WTC11 (cell line): ENCODE measurements at regions not wholly inside any gene's neighbourhood (a gene's known extent, or its start where the extent isn't known, plus 50 kb on each side); places are given as distances from the start of the nearest gene placed in this dataset.

Source experiments
- ATAC-seq: fragments of 200-7000 bp; cut with Tn5 transposase; 2 replicates; pipeline ENCODE4 v1.10.0; 2021; ENCODE audit warnings: mild to moderate bottlenecking, moderate library complexity
- CTCF ChIA-PET: fragments of 300-600 bp; sonication (Branson Sonifier 250); formaldehyde crosslinking; loops from one replicate; lab custom pipeline; 2021; ENCODE audit warnings: antibody characterized with exemption; lab: Charles Lee
- POLR2A ChIA-PET: fragments of 350-600 bp; sonication (Branson Sonifier 250); formaldehyde crosslinking; loops from one replicate; lab custom pipeline; 2021; ENCODE audit warnings: antibody characterized with exemption; lab: Charles Lee
- DNase-seq: peaks from one replicate; pipeline ENCODE4 v3.0.0; 2021; ENCODE audit warnings: low spot score
- H3K27ac Mint-ChIP-seq: 2 replicates; pipeline ENCODE4 v1.8.0; 2021; ENCODE audit warnings: mixed read lengths
- H3K27me3 Mint-ChIP-seq: 2 replicates; pipeline ENCODE4 v1.8.0; 2021; ENCODE audit warnings: low read depth, mild to moderate bottlenecking, moderate library complexity, mixed read lengths
- H3K36me3 Mint-ChIP-seq: 2 replicates; pipeline ENCODE4 v1.8.0; 2021; ENCODE audit warnings: mixed read lengths
- H3K4me1 Mint-ChIP-seq: 2 replicates; pipeline ENCODE4 v1.8.0; 2022; ENCODE audit warnings: mixed read lengths
- H3K4me3 Mint-ChIP-seq: 2 replicates; pipeline ENCODE4 v1.8.0; 2021; ENCODE audit warnings: mild to moderate bottlenecking, moderate library complexity, mixed read lengths
- H3K9me3 Mint-ChIP-seq: 2 replicates; pipeline ENCODE4 v1.8.0; 2021; ENCODE audit warnings: mixed read lengths
- ELF4 ChIP-seq: sonication (generic); formaldehyde crosslinking; IDR thresholded peaks from 2 replicates; pipeline ENCODE4 v1.8.1; 2022; ENCODE audit warnings: low read depth, mild to moderate bottlenecking, moderate library complexity, missing genetic modification reagents
- FOXK1 ChIP-seq: sonication (generic); formaldehyde crosslinking; IDR thresholded peaks from 2 replicates; pipeline ENCODE4 v1.8.0; 2022; ENCODE audit warnings: mild to moderate bottlenecking, moderate library complexity, missing genetic modification reagents
- JAZF1 ChIP-seq: fragments of 250-450 bp; sonication (Bioruptor Pico); IDR thresholded peaks from 2 replicates; pipeline ENCODE4 v1.9.0; 2021; ENCODE audit warnings: moderate library complexity, mild to moderate bottlenecking, inconsistent platforms
- SMAD4 ChIP-seq: sonication (generic); formaldehyde crosslinking; IDR thresholded peaks from 2 replicates; pipeline ENCODE4 v1.8.0; 2022; ENCODE audit warnings: mild to moderate bottlenecking, missing genetic modification reagents
- SOX15 ChIP-seq: fragments of 250-450 bp; sonication (Bioruptor Pico); IDR thresholded peaks from 2 replicates; pipeline ENCODE4 v1.9.0; 2021; ENCODE audit warnings: mild to moderate bottlenecking
- ZNF423 ChIP-seq: fragments of 250-450 bp; sonication (Bioruptor Pico); IDR thresholded peaks from 2 replicates; pipeline ENCODE4 v2.1.2; 2022; ENCODE audit warnings: mild to moderate bottlenecking, moderate library complexity
- TF ChIP-seq, protein P1 (sequence below): sonication (generic); formaldehyde crosslinking; IDR thresholded peaks from 2 replicates; pipeline ENCODE4 v1.8.1; 2023; ENCODE audit warnings: mild to moderate bottlenecking, moderate library complexity, missing genetic modification reagents
- TF ChIP-seq, protein P2 (sequence below): sonication (generic); formaldehyde crosslinking; IDR thresholded peaks from 2 replicates; pipeline ENCODE4 v1.8.1; 2022; ENCODE audit warnings: mild to moderate bottlenecking, missing genetic modification reagents, moderate library complexity, borderline replicate concordance
- TF ChIP-seq, protein P3 (sequence below): sonication (generic); formaldehyde crosslinking; IDR thresholded peaks from 2 replicates; pipeline ENCODE4 v1.8.0; 2022; ENCODE audit warnings: mild to moderate bottlenecking, missing genetic modification reagents
- TF ChIP-seq, protein P4 (sequence below): sonication (generic); formaldehyde crosslinking; IDR thresholded peaks from 2 replicates; pipeline ENCODE4 v1.8.0; 2022; ENCODE audit warnings: mild to moderate bottlenecking, missing genetic modification reagents
- TF ChIP-seq, protein P5 (sequence below): fragments of 250-450 bp; sonication (Bioruptor Pico); conservative IDR thresholded peaks from 2 replicates; pipeline ENCODE4 v1.9.0; 2021; ENCODE audit warnings: mild to moderate bottlenecking
- TF ChIP-seq, protein P6 (sequence below): sonication (generic); formaldehyde crosslinking; IDR thresholded peaks from 2 replicates; pipeline ENCODE4 v1.8.0; 2022; ENCODE audit warnings: missing genetic modification reagents
- TF ChIP-seq, protein P7 (sequence below): sonication (generic); formaldehyde crosslinking; IDR thresholded peaks from 2 replicates; pipeline ENCODE4 v1.8.1; 2023; ENCODE audit warnings: mild to moderate bottlenecking, missing genetic modification reagents, moderate library complexity

DNA sequence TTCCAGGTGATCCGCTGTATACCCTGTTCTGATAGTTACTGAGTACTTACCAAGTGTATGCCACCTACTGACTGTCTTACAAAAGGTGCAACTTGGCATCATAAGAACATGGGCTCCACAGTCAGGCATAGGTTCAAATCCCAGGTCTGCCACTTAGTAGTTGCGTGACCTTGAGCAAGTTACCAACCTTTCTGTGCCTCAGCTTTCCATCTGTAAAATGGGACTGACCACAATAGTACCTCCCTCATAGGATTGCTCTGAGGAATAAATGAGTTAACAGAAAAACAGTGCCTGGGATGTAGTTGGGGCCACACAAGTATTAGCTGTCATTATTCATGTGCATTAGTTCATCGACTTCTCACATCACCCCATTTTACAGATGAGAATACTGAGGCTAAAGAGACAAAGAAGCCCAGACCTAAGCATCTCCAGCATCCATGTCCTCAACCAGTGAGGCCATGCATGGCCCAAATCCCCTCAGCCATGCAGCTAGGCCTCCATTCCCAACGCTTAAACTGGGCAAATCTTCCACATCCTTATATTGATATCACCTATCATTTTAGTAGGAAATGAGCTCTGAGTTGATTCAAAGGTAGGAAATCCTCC is 51.3 kb upstream of the UBE2L5 start:
- H3K4me1 Mint-ChIP-seq: peaks cover 6% of the 10 kb centered on the region; the same call in 1 of the 2 replicates
- no peaks in the 10 kb centered on the region for H3K36me3 Mint-ChIP-seq
- ATAC-seq (no peak), DNase-seq (no peak)
- H3K4me3 Mint-ChIP-seq: no peak overlapping the region
- ChIA-PET CTCF (no interaction called here), POLR2A (no interaction called here)
- H3K9me3 Mint-ChIP-seq: no peaks in the 10 kb centered on the region
- TF ChIP-seq, protein P1, sequence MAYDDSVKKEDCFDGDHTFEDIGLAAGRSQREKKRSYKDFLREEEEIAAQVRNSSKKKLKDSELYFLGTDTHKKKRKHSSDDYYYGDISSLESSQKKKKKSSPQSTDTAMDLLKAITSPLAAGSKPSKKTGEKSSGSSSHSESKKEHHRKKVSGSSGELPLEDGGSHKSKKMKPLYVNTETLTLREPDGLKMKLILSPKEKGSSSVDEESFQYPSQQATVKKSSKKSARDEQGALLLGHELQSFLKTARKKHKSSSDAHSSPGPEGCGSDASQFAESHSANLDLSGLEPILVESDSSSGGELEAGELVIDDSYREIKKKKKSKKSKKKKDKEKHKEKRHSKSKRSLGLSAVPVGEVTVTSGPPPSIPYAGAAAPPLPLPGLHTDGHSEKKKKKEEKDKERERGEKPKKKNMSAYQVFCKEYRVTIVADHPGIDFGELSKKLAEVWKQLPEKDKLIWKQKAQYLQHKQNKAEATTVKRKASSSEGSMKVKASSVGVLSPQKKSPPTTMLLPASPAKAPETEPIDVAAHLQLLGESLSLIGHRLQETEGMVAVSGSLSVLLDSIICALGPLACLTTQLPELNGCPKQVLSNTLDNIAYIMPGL (CRISPR knock-in tag): no peak
- TF ChIP-seq, protein P2, sequence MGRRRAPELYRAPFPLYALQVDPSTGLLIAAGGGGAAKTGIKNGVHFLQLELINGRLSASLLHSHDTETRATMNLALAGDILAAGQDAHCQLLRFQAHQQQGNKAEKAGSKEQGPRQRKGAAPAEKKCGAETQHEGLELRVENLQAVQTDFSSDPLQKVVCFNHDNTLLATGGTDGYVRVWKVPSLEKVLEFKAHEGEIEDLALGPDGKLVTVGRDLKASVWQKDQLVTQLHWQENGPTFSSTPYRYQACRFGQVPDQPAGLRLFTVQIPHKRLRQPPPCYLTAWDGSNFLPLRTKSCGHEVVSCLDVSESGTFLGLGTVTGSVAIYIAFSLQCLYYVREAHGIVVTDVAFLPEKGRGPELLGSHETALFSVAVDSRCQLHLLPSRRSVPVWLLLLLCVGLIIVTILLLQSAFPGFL (CRISPR knock-in tag): no peak
- TF ChIP-seq ZNF423 (CRISPR knock-in tag): no peak
- no peak for TF ChIP-seq JAZF1
- TF ChIP-seq FOXK1 (CRISPR knock-in tag): no peak
- TF ChIP-seq, protein P3, sequence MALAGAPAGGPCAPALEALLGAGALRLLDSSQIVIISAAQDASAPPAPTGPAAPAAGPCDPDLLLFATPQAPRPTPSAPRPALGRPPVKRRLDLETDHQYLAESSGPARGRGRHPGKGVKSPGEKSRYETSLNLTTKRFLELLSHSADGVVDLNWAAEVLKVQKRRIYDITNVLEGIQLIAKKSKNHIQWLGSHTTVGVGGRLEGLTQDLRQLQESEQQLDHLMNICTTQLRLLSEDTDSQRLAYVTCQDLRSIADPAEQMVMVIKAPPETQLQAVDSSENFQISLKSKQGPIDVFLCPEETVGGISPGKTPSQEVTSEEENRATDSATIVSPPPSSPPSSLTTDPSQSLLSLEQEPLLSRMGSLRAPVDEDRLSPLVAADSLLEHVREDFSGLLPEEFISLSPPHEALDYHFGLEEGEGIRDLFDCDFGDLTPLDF (CRISPR knock-in tag): no peak
- TF ChIP-seq, protein P4, sequence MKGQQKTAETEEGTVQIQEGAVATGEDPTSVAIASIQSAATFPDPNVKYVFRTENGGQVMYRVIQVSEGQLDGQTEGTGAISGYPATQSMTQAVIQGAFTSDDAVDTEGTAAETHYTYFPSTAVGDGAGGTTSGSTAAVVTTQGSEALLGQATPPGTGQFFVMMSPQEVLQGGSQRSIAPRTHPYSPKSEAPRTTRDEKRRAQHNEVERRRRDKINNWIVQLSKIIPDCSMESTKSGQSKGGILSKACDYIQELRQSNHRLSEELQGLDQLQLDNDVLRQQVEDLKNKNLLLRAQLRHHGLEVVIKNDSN (CRISPR knock-in tag): no peak
- TF ChIP-seq ELF4 (CRISPR knock-in tag): no peak
- TF ChIP-seq, protein P5, sequence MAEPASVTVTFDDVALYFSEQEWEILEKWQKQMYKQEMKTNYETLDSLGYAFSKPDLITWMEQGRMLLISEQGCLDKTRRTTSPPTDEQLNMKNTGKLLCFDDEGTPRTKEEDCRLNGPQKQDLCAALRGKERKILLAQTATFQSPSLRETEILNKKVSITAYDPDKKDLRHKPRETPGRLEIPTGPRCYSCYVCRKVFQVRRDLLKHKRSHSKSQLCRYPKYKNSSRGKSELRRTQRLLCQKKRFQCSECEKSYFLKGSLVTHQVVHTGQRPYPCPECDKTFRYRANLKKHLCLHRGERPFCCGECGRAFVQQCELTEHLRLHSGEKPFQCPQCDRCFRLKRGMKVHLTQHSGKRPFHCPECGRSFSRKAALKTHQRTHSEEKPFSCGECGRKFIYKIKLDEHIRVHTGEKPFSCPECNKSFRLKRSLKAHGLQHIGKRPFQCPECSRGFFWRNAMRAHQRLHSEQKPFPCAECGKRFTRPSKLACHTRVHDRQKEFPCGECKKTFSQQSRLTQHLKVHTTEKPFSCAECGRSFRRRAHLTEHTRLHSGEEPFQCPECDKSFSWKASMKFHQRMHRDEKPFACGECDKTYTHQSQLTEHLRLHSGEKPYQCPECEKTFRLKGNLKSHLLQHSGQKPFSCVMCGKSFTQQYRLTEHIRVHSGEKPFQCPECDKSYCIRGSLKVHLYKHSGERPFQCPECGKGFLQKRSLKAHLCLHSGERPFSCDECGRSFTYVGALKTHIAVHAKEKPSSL (CRISPR knock-in tag): no peak
- TF ChIP-seq, protein P6, sequence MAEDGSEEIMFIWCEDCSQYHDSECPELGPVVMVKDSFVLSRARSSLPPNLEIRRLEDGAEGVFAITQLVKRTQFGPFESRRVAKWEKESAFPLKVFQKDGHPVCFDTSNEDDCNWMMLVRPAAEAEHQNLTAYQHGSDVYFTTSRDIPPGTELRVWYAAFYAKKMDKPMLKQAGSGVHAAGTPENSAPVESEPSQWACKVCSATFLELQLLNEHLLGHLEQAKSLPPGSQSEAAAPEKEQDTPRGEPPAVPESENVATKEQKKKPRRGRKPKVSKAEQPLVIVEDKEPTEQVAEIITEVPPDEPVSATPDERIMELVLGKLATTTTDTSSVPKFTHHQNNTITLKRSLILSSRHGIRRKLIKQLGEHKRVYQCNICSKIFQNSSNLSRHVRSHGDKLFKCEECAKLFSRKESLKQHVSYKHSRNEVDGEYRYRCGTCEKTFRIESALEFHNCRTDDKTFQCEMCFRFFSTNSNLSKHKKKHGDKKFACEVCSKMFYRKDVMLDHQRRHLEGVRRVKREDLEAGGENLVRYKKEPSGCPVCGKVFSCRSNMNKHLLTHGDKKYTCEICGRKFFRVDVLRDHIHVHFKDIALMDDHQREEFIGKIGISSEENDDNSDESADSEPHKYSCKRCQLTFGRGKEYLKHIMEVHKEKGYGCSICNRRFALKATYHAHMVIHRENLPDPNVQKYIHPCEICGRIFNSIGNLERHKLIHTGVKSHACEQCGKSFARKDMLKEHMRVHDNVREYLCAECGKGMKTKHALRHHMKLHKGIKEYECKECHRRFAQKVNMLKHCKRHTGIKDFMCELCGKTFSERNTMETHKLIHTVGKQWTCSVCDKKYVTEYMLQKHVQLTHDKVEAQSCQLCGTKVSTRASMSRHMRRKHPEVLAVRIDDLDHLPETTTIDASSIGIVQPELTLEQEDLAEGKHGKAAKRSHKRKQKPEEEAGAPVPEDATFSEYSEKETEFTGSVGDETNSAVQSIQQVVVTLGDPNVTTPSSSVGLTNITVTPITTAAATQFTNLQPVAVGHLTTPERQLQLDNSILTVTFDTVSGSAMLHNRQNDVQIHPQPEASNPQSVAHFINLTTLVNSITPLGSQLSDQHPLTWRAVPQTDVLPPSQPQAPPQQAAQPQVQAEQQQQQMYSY (CRISPR knock-in tag): no peak
- TF ChIP-seq SMAD4 (CRISPR knock-in tag): no peak
- TF ChIP-seq, protein P7, sequence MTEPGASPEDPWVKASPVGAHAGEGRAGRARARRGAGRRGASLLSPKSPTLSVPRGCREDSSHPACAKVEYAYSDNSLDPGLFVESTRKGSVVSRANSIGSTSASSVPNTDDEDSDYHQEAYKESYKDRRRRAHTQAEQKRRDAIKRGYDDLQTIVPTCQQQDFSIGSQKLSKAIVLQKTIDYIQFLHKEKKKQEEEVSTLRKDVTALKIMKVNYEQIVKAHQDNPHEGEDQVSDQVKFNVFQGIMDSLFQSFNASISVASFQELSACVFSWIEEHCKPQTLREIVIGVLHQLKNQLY (CRISPR knock-in tag): no peak
- TF ChIP-seq SOX15 (CRISPR knock-in tag): no peak
- TF ChIP-seq, all 79 proteins: peak for 0
- Mint-ChIP-seq H3K27ac (no peak overlapping the region), H3K27me3 (no peaks in the 10 kb centered on the region; the same call in 1 of the 2 replicates)
